Stimulated activated CD4-positive, alpha-beta T cell treated with anti-CD3 and anti-CD28 coated beads, Interleukin-15, amount 100 ng/mL, for 1 hour (primary cell): ENCODE measurements at regions not wholly inside any gene's neighbourhood (a gene's known extent, or its start where the extent isn't known, plus 50 kb on each side); places are given as distances from the start of the nearest gene placed in this dataset.

ENCODE experiments used
- DNase-seq, 2 donors: peaks; one replicate each; pipeline ENCODE4 v3.0.0-alpha.2; 2020; ENCODE audit warnings: low read depth in 1 of 2, low spot score in 1 of 2

DNA sequence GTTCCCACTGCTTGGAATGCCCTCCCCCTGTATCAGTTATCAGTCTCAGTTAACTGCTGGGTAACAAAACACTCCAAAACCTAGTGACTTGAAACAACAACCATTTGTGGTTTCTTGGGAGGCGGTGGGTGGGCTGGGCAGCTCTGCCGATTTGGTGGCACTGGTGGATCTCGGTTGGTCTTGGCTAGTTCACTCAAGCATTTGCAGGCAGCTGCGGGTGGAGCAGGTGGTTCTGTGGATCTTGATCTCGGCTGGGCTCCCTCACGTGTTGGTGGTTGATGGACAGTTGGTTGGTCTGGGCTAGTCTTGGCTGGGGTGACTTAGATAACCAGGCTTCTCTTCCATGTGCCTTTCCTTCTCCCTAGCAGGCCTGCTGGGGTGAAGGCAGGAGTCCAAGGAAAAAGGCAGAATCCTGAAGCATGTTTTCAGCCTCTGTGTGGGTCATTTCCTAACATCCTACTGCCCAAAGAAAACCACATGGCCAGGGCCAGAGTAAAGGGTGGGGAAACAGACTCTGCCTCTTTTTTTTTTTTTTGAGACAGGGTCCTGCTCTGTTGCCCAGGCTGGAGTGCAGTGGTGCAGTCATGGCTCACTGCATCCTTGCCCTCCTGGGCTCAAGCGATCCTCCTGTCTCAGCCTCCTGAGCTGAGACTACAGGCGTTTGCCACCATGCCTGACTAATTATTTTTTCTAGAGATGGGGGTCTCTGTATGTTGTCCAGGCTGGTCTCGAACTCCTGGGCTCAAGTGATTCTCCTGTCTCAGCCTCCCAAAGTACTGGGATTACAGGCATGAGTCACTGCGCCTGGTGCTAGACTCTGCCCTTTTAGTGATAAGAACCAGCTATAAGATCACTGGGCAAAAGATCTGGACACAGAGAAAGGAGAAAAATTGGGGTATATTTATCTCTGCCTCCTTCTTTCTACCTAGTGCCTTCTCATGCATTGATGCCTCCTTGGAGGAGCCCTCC, 183.7 kb downstream of the RGS3 start:
- no peak for DNase-seq

DNA sequence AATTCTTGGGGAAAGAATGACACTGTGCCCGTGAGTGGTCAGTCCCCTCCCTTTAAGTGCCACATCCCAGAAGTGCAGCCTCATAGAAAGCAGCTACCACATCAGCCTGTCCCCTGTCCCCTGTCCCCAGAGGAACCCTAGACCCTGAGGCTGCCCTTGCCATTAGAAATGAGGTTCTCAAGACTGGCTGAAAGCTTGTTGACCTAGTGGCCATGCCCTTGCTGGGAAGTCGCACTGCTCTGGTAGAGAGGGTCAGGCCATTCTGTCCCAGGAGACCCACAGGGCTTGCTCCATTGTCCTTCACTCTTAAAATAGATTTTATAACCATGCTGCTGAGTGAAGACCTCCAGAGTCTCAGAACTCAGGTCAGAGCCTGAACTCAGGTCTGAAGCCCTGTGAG, 184.5 kb downstream of the RGS3 start:
- no peak for DNase-seq

DNA sequence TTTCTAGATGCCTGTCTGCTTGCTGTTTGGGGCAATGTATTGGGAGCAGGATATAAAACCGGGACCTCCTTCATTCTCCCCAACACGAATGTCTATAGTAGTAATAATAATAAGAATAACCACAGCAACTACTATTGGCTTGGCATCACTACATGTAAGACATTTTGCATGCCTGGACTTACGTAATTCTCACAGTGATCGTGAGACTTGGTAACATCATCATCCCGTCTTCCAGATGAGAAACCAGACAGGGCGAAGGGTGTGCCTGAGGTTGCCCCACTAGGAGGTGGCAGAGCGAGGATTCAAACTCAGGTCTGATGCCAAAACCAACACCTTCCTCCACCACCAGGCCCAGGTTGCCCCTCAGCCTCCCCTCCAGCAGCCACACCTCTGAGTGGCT, 185.1 kb downstream of the RGS3 start:
- no peak for DNase-seq

DNA sequence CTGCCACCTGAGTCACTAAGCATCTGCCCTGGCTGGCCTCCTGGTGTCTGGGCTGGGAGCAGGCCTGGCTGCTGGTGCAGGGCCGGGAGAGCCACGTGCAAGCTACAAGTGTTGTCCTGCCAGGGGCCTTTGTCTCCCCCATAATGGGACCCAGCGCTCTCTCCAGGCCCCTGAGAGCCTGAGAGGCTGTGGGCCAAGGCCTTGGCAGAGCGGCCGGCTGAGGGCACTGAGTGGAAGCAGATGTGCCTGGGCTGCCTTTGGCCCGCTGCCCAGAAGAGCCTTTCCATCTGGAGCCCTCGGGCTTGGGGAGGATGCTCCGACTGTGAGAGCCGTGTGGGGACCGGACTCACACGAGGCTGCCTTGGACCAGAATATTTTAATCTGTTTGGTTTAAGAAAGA, 185.5 kb downstream of the RGS3 start:
- DNase-seq = no peak

DNA sequence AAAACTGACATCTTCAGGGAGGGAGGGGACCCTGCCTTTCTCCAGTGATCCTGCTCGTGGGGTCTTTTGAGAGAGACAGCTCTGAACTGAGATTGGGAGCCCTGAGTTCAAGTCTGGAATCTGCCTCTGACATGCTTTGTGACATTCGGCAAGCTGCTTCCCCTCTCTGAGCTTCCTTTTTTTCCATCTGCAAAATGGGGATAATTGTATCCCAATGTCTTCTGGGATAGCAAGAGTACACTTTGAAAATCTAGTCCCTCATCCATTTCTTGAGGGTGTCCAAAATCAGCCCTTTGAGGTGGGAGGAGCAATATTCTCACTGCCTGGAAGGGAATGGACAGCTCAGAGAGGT, 186.3 kb downstream of the RGS3 start:
- DNase-seq = no peak

DNA sequence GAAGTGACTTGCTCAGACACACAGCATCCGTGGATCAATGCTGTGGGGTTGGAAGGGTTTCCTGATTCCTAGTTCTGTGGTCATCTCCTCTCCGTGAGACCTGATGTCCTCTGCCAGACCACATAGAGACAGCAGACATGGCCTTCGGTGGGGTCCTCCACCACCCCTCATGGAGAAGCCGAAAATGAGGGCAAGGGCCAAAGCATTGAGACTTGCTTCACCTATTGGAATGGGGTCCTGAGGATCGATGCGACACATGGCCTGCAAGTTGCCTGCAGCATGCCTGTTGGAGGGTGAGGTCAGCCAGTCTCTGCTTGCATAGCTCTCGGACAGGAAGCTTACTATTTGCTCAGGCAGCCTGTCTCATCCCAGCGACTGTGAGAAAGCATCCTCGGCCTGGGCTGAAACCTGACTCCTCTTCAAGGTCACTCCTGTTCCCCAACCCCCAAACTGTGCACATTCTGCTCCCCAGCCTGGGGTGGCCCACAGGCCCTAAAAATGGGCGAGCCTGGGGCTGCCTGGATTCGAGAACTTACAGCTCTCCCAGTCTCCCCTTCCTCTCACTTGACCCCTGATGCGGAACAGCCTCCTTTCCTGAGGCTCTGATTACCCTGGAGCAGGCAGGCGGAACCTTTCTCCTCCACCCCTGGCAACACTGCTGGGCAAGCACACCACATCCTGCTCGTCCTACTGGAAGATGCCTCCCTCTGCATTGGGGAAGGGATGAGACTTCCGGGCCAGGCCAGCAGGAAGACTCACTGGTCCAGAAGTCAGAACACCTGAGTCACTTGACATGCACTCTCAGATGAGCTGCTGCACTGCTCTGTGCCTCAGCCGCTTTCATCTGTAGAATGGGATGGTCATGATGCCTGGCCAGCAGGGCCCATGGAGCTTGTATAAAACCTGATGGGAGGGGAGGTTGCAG, 186.9 kb downstream of the RGS3 start:
- DNase-seq = no peak

DNA sequence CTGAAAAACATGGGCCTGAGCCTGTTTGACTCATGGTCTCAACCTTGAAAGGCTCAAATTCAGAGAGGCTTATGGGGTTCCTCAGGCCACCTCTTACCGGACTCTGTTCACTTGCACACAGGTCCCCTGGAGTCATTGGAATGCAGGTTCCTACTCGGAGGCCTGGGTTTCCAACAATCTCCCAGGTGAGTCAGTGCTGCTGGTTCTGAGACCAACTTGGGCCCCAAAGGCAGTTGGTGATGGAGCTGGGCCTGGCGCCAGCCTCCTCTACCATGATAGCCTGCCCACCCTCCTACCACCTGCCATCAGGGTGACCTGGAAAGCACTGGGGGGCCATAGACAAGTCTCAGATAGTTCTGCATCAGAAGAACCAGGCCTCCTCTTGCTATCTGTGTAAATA, 188.4 kb downstream of the RGS3 start:
- no peak for DNase-seq

DNA sequence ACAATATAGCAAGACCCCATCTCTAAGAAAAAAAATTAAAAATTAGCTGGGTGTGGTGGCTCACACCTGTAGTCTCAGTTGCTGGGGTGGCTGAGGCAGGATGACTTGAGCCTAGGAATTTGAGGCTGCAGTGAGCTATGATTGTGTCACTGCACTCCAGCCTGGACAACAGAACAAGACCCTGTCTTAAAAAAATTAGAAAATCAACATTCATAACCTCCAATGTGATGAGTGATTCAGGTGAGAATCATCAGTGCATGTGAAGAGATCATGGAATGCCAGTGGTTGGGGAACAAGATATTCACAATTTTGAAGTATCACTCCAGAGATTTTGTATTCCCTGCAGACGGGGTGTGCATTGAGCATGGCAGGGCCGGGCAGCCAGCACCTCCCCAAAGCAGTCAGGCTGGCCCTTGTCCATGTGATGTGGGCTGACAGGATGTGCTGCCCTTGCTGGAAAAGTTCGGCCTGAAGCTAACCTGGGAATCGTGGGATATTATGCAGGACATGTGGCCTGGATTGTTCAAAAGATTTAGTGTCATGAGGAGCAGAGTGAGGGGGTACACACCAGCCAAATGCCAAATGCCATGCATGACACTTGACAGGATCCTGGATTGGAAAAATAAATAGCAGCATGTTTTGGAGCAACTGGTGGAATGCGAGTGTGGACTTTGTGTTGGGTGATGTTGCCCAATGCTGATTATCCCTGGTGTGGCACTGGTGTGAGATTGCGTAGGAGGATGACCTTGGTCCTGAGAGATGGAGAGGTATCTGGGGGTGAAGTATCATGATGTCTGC, 189.0 kb downstream of the RGS3 start:
- DNase-seq = no peak

DNA sequence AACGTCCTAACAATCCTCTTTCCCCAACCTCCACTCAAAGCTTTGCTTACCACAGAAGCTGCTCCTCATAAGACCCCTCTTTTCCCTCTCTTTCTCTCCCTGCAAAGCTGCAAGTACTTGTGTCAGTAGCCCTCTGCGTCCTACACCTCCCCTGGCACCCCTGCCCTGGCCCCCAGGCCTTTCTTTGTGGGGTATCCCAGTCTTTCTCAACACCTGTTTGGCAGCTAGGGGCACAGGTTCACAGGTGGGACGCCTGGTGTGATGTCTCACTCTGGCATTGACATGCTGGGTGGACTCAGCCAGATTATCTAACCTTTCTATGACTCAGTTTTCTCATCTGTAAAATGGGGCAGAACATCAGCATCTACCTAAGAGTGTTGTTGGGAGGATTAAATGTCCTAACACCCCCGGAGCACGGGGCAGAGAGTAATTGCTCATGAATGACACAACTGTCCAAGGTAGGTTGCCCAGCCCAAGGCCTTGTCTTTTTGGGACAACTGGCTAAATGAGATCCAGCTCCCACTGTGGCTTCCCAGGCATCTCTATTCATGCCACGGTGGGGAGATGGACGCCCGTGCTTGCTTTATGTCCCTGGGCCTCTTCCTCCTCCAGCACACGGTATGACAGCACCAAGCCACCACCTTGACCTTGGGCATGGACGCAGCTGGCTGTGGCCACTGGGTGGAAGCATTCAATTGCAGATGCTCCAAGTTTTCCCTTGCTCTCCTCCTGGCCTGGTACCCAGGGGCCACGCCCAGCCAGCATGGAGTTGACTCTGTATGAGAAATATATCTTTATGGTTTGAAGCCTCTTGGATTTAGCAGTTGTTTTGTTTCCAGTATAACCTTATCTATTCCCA, 190.4 kb downstream of the RGS3 start:
- no peak for DNase-seq

DNA sequence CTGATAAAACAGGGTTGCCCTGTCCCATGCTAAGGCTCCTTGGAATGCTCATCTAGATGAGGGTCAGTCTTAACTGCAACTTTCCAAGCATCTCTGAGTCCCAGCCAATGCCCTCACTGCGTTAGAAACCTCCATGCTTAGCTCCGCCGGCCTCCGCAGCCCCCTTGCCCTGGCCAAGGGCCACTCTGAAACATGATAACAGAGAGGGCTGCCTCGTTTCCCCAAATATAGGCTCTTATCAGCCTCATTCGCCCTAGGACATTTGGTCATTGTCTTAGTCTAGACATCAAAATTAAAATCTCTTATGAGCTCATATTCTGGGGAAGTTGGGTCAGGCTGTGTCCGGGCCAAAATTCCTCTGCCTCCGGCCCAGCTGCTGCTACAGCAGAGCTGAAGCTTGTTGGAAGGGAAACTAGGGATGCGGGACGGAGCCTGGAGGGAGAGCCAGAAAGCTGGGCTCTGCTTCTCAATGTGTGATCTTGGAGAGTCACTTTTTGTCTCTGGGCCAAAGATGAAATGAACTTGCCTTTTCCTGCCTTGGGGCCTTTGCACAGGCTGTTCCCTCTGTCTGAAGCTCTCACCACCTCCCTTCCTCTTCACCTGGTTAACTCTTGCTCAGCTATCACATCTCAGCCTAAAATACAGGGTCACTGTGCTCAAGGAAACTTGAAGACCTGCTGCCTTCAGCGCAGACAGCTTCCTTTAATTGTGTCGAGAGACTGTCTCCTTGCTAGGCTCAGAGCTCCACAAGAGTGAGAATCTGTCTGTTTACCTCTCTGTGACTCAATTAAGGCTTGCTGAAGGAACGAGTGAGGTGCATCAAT, 191.3 kb downstream of the RGS3 start:
- DNase-seq = no peak

DNA sequence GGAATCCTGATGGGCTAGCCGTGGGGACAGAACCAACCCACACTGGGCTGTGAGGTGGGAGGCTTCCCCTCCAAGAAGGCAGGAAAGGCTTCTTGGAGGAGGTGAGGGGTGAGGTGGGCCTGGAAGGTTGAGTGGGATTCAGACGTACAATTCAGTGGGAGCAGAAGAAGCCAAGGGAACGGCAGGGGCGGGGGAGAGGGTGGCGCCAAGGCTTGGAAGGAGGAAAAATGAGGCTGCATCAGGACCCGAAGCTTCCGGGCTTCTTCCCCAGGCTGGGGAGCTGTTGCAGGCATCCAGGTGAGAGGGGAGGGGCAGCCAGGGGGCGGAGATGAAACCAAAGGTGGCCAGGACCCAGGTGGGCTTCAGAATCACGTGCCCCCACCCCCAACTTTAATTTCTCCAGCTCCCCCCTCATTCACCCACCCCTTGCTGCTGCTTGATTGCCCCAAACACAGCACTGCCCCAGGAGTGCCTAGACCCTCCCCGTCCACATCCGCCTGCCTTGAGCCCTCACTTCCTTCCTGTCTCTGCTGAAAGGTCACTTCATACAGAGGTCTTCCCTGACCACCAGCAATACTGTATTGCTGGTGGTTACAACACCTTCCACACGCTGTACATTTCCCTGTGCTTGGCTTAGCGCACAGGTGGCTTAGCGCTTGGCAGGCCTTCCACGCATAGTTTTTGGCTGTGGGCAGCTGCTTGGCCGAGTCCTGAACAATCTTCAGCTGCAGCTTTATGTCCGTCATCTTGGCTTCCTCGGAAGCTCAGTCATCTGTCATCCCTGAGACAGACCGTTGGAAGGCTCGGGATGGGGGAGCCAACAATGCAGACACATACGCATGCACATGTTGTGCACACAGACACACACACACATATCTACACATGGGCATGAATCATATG, 193.5 kb downstream of the RGS3 start:
- no peak for DNase-seq

DNA sequence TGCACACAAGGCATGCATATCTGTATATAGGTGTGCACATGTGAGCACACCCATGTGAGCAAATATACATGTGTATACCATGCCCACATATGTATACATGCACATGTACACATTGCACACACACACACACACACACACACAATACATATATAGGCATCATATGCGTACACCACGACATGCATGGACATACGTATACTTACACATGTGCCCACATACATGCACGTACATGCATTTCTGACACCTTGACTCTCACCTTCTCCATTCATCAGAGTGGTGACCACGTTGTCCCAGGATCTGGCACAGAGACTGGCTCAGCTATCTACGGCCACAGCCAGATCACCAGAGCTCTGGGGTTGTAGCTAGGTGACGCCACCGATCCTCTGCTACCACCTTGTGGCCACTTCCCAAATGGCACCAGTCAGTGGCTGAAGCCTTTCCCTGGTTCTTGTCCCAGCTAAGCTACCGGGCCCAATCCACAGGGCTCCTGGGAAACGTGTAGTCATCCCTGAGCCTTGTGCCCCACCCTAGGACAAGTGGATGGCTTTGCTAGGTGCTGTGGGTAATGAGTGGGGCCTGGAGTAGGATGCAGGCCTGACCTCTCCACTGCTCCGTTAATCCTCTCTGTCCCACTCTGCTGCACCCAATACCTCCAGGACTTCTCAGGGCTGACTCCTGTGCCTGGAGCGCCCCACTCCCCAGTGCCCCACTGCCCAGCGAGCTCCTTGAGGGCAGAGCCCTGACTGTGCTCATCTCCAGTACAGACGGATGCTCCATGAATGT, 194.4 kb downstream of the RGS3 start:
- DNase-seq = peak; percentile 42 to 72

DNA sequence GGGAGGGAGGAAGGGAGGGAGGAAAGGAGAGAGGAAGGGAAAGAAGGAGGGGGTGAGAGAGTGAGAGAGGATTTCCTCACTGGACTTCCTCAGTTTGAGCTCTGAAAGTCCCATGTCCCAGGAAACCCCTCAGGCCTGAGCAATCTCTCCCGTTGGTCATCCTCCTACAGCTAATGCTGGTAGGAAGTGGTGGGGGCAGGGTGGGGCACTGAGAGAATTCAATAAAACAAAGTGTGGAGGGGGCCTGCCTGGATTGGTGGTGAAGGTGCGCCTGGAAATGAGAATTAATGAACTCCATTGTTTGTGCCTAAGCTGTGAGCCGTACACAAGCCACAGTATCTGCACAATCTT, 195.0 kb downstream of the RGS3 start:
- DNase-seq = no peak

DNA sequence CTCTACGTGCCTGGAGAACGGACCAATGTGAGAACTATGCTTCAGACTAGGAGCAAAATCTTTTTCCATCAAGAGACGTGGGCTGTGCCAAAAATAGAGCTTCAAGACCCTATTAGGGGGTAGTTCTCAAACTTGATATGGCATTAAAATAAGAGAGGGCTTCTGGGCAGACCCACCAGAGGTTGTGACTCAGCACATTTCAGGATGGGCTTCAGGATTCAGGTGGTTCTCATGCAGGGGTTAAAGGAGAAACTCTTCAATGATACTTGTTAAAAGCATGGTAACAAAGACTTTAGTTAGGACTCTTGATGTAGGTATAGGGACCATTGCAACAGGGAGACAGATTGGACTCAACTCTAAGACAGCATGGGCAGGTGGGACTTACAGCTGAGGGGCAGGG, 195.5 kb downstream of the RGS3 start:
- DNase-seq = no peak

DNA sequence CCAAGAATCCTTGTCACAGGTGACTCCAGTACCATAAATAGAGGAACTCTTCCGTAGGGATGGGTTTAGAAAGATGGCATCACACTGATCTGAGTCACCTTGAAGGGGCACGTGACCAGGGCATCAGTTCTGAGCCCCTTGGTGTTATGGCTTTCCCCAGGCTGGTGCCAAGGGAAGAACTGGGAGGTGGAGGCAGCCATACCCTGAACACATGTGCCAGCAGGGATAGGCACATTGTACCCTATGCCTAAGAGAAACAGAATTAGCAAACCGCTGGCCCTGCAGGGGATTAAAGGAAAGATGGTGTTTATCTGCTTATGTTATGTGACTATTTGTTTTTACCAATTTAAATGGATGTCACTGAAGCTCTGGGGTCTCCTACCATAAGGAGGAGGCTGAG, 196.2 kb downstream of the RGS3 start:
- DNase-seq = no peak

DNA sequence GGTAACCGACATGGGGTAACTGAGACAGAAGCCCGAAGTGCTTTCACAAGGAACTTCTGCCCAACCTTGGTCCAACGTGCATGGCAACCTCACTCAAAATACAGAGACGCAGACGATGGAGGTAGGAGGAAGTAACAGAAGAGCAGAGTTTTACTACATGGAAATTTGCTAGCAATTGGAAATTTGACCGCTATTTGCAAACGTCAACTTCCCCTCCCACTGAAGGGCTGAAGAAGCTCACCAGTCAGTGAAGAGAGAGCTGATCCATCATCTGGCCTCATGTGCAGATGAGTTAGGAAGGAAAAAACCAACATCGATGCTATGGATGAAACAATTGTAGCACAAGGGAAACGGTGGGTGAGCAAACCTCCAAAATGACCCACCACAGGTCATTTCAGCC, 196.7 kb downstream of the RGS3 start:
- no peak for DNase-seq

DNA sequence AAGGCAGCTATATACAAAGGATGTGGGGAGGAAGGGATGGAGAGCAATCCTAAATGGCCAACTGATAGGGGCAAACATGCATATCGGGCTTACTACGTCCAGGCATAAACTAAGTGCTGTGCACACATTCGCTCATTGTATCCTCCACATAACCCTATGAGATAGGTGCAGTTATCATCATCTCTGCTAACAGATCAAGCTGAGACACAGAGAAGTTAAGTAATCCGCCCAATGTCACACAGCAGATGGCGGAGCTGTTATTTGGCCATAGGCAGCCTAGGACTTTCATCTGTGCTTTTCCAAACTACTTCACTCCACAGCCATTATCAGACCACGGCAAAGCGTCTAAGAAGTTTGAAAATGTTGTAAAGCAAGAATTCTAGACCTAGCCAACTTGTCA, 197.5 kb downstream of the RGS3 start:
- DNase-seq = no peak
